OCI-LY7 (cell line): ENCODE measurements at regions not wholly inside any gene's neighbourhood (a gene's known extent, or its start where the extent isn't known, plus 50 kb on each side); places are given as distances from the start of the nearest gene placed in this dataset.

Source experiments
- EZH2phosphoT487 ChIP-seq: fragments of 200-600 bp; sonication (generic); IDR thresholded peaks from 2 replicates; pipeline ENCODE4 v1.6.1; 2018; ENCODE audit warnings: low read depth, borderline replicate concordance, mild to moderate bottlenecking, mixed run types, antibody characterized with exemption, low read length, moderate library complexity, mixed read lengths
- TF ChIP-seq, protein P1 (sequence below): fragments of 200-600 bp; sonication (generic); conservative IDR thresholded peaks from 2 replicates; pipeline ENCODE4 v1.5.1; 2014; ENCODE audit warnings: mild to moderate bottlenecking, antibody characterized with exemption, low read length, moderate library complexity, mixed read lengths

GRCh38 chr13:34545461-34545860 is 396.6 kb upstream of the NBEA start:
- TF ChIP-seq, protein P1, sequence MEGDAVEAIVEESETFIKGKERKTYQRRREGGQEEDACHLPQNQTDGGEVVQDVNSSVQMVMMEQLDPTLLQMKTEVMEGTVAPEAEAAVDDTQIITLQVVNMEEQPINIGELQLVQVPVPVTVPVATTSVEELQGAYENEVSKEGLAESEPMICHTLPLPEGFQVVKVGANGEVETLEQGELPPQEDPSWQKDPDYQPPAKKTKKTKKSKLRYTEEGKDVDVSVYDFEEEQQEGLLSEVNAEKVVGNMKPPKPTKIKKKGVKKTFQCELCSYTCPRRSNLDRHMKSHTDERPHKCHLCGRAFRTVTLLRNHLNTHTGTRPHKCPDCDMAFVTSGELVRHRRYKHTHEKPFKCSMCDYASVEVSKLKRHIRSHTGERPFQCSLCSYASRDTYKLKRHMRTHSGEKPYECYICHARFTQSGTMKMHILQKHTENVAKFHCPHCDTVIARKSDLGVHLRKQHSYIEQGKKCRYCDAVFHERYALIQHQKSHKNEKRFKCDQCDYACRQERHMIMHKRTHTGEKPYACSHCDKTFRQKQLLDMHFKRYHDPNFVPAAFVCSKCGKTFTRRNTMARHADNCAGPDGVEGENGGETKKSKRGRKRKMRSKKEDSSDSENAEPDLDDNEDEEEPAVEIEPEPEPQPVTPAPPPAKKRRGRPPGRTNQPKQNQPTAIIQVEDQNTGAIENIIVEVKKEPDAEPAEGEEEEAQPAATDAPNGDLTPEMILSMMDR, result no peak
- TF ChIP-seq EZH2phosphoT487, result no peak
